ENCODE measurements at regions not wholly inside any gene's neighbourhood (a gene's known extent, or its start where the extent isn't known, plus 50 kb on each side); places are given as distances from the start of the nearest gene placed in this dataset.

GRCh38 chr6:119879731-119880130, 530.2 kb upstream of the MAN1A1 start:
- TF ChIP-seq, protein P1, sequence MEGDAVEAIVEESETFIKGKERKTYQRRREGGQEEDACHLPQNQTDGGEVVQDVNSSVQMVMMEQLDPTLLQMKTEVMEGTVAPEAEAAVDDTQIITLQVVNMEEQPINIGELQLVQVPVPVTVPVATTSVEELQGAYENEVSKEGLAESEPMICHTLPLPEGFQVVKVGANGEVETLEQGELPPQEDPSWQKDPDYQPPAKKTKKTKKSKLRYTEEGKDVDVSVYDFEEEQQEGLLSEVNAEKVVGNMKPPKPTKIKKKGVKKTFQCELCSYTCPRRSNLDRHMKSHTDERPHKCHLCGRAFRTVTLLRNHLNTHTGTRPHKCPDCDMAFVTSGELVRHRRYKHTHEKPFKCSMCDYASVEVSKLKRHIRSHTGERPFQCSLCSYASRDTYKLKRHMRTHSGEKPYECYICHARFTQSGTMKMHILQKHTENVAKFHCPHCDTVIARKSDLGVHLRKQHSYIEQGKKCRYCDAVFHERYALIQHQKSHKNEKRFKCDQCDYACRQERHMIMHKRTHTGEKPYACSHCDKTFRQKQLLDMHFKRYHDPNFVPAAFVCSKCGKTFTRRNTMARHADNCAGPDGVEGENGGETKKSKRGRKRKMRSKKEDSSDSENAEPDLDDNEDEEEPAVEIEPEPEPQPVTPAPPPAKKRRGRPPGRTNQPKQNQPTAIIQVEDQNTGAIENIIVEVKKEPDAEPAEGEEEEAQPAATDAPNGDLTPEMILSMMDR (IDR thresholded peaks at IDR 0.05): no peak
- no peak for TF ChIP-seq POLR2A (IDR thresholded peaks at IDR 0.05)

All from body of pancreas (tissue), 4 donors.